ENCODE measurements at regions not wholly inside any gene's neighbourhood (a gene's known extent, or its start where the extent isn't known, plus 50 kb on each side); places are given as distances from the start of the nearest gene placed in this dataset.

GRCh38 chr7:11244149-11244548, 270.5 kb downstream of the PHF14 start:
- H3K79me2 ChIP-seq (ENCODE audit: control insufficient read depth, insufficient read depth, low read length, unreplicated experiment), result no peaks in the 10 kb centered on the region
- no peaks in the 10 kb centered on the region for H3K4me1 ChIP-seq (ENCODE audit: control insufficient read depth, insufficient read depth, low read length, unreplicated experiment)
- no peaks in the 10 kb centered on the region for H3K27me3 ChIP-seq (ENCODE audit: insufficient read depth, low read length)
- H2AFZ ChIP-seq (ENCODE audit: low read length, unreplicated experiment), result no peak overlapping the region
- no peaks in the 10 kb centered on the region for H3K36me3 ChIP-seq (ENCODE audit: insufficient read depth, low read length)
- H3K4me3 ChIP-seq (ENCODE audit: low read depth, low read length), result no peak overlapping the region
- no peak overlapping the region for H3K27ac ChIP-seq (ENCODE audit: low read depth, low read length)

DNA sequence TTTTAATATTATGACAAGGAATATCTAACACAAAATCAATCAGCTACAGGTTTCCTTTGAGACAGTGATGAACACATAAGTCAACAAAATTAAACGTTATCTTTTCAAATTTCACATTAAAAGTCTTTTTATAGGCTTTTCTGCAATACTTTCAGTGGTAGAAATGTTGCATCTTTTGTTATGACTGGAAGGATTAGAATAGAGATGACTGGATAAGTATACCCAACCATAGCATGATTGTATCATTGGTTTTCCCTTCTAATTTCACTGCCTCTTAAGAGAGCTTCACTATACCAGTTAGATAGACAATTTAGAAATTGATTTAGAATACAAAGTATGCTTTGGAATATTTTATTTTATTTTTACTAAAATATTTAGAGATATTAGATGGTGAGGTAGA, 273.9 kb downstream of the PHF14 start:
- Histone ChIP-seq H3K27ac (ENCODE audit: low read depth, low read length) (no peak overlapping the region), H3K27me3 (ENCODE audit: insufficient read depth, low read length) (no peaks in the 10 kb centered on the region), H3K4me1 (ENCODE audit: control insufficient read depth, insufficient read depth, low read length, unreplicated experiment) (no peaks in the 10 kb centered on the region), H3K36me3 (ENCODE audit: insufficient read depth, low read length) (no peaks in the 10 kb centered on the region), H3K79me2 (ENCODE audit: control insufficient read depth, insufficient read depth, low read length, unreplicated experiment) (no peaks in the 10 kb centered on the region), H2AFZ (ENCODE audit: low read length, unreplicated experiment) (no peak overlapping the region), H3K4me3 (ENCODE audit: low read depth, low read length) (no peak overlapping the region)

DNA sequence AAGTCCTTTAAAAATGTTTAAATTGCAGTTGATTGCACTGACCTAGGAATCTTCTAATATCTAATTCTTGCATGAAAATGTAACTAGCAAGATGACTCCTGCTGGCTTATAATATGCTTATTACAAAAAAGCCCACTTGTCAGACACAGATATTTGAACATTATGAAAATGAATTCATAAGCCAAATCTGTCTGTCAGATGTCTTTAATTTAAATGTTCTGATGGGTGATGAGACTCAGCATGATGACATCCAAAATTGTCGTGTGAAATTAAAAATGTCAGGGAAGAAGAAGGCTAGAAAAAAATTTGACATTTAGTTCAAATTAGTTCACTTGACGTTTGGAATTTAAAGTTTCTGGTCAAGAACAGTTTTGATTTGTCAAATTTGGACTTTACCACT, 277.8 kb downstream of the PHF14 start:
- H3K27ac ChIP-seq (ENCODE audit: low read depth, low read length), result no peak overlapping the region
- H3K4me1 ChIP-seq (ENCODE audit: control insufficient read depth, insufficient read depth, low read length, unreplicated experiment), result peaks cover 4% of the 10 kb centered on the region
- no peak overlapping the region for H2AFZ ChIP-seq (ENCODE audit: low read length, unreplicated experiment)
- no peaks in the 10 kb centered on the region for H3K36me3 ChIP-seq (ENCODE audit: insufficient read depth, low read length)
- no peaks in the 10 kb centered on the region for H3K27me3 ChIP-seq (ENCODE audit: insufficient read depth, low read length)
- no peak overlapping the region for H3K4me3 ChIP-seq (ENCODE audit: low read depth, low read length)
- no peaks in the 10 kb centered on the region for H3K79me2 ChIP-seq (ENCODE audit: control insufficient read depth, insufficient read depth, low read length, unreplicated experiment)

- no peak overlapping the region for H3K4me3 ChIP-seq (ENCODE audit: low read depth, low read length)
- 0 out of 2 replicates have a peak, but pooled peaks cover 3% of the 10 kb centered on the region for H3K27me3 ChIP-seq (ENCODE audit: insufficient read depth, low read length)
- no peak overlapping the region for H3K27ac ChIP-seq (ENCODE audit: low read depth, low read length)
- H3K79me2 ChIP-seq (ENCODE audit: control insufficient read depth, insufficient read depth, low read length, unreplicated experiment), result no peaks in the 10 kb centered on the region
- no peak overlapping the region for H2AFZ ChIP-seq (ENCODE audit: low read length, unreplicated experiment)
- peaks cover 4% of the 10 kb centered on the region for H3K4me1 ChIP-seq (ENCODE audit: control insufficient read depth, insufficient read depth, low read length, unreplicated experiment)
- H3K36me3 ChIP-seq (ENCODE audit: insufficient read depth, low read length), result no peaks in the 10 kb centered on the region
These were observed 278.4 kb downstream of the PHF14 start for GRCh38 chr7:11252011-11252607.

GRCh38 chr7:11252705-11253272, 279.1 kb downstream of the PHF14 start:
- Histone ChIP-seq H3K4me1 (ENCODE audit: control insufficient read depth, insufficient read depth, low read length, unreplicated experiment) (peaks cover 4% of the 10 kb centered on the region), H3K4me3 (ENCODE audit: low read depth, low read length) (no peak overlapping the region), H3K27ac (ENCODE audit: low read depth, low read length) (no peak overlapping the region)

GRCh38 chr7:11256501-11256900, 282.8 kb downstream of the PHF14 start:
- Histone ChIP-seq H3K79me2 (ENCODE audit: control insufficient read depth, insufficient read depth, low read length, unreplicated experiment) (no peaks in the 10 kb centered on the region), H3K4me3 (ENCODE audit: low read depth, low read length) (no peak overlapping the region), H2AFZ (ENCODE audit: low read length, unreplicated experiment) (no peak overlapping the region), H3K4me1 (ENCODE audit: control insufficient read depth, insufficient read depth, low read length, unreplicated experiment) (peaks cover 4% of the 10 kb centered on the region), H3K27me3 (ENCODE audit: insufficient read depth, low read length) (peaks cover 7% of the 10 kb centered on the region; the same call in 1 of the 2 replicates), H3K36me3 (ENCODE audit: insufficient read depth, low read length) (no peaks in the 10 kb centered on the region), H3K27ac (ENCODE audit: low read depth, low read length) (no peak overlapping the region)

More at GRCh38 chr7:11252705-11253272, 279.1 kb downstream of the PHF14 start:
- no peaks in the 10 kb centered on the region for H3K79me2 ChIP-seq (ENCODE audit: control insufficient read depth, insufficient read depth, low read length, unreplicated experiment)
- H3K36me3 ChIP-seq (ENCODE audit: insufficient read depth, low read length), result no peaks in the 10 kb centered on the region
- H2AFZ ChIP-seq (ENCODE audit: low read length, unreplicated experiment), result no peak overlapping the region
- peaks cover 3% of the 10 kb centered on the region; the same call in 1 of the 2 replicates for H3K27me3 ChIP-seq (ENCODE audit: insufficient read depth, low read length)

- no peaks in the 10 kb centered on the region for H3K4me1 ChIP-seq (ENCODE audit: control insufficient read depth, insufficient read depth, low read length, unreplicated experiment)
- H3K79me2 ChIP-seq (ENCODE audit: control insufficient read depth, insufficient read depth, low read length, unreplicated experiment), result no peaks in the 10 kb centered on the region
These were observed 287.8 kb downstream of the PHF14 start for GRCh38 chr7:11261470-11261869.

GRCh38 chr7:11266101-11266500, 292.4 kb downstream of the PHF14 start:
- H3K27ac ChIP-seq (ENCODE audit: low read depth, low read length), result no peak overlapping the region
- H3K4me3 ChIP-seq (ENCODE audit: low read depth, low read length), result no peak overlapping the region
- H3K36me3 ChIP-seq (ENCODE audit: insufficient read depth, low read length), result no peaks in the 10 kb centered on the region
- H3K79me2 ChIP-seq (ENCODE audit: control insufficient read depth, insufficient read depth, low read length, unreplicated experiment), result no peaks in the 10 kb centered on the region
- H3K27me3 ChIP-seq (ENCODE audit: insufficient read depth, low read length), result no peaks in the 10 kb centered on the region
- no peaks in the 10 kb centered on the region for H3K4me1 ChIP-seq (ENCODE audit: control insufficient read depth, insufficient read depth, low read length, unreplicated experiment)
- no peak overlapping the region for H2AFZ ChIP-seq (ENCODE audit: low read length, unreplicated experiment)

More at GRCh38 chr7:11261470-11261869, 287.8 kb downstream of the PHF14 start:
- H3K27me3 ChIP-seq (ENCODE audit: insufficient read depth, low read length), result peaks cover 7% of the 10 kb centered on the region; the same call in 1 of the 2 replicates
- no peaks in the 10 kb centered on the region for H3K36me3 ChIP-seq (ENCODE audit: insufficient read depth, low read length)
- H2AFZ ChIP-seq (ENCODE audit: low read length, unreplicated experiment), result no peak overlapping the region
- H3K4me3 ChIP-seq (ENCODE audit: low read depth, low read length), result no peak overlapping the region
- H3K27ac ChIP-seq (ENCODE audit: low read depth, low read length), result no peak overlapping the region

DNA sequence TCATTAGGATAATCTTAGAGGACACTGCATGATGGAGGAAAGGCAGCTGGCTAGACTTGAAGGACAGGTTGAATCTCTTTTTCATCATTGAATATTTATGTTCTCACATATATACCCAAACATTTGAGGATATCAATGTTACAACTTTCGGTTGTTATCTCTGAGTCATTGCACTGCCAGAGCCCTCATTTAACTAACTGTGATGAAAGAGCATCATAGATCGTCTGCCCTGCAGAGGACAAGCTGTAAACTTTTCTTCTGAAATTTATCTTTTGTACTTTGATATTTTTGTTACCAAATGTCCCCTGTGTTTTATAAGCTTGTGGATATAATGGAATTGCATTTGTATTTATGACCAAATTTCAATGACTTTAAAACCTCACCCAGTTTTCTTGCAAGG, 298.7 kb downstream of the PHF14 start:
- H3K36me3 ChIP-seq (ENCODE audit: insufficient read depth, low read length), result no peaks in the 10 kb centered on the region
- no peaks in the 10 kb centered on the region for H3K4me1 ChIP-seq (ENCODE audit: control insufficient read depth, insufficient read depth, low read length, unreplicated experiment)
- H3K27me3 ChIP-seq (ENCODE audit: insufficient read depth, low read length), result peaks cover 11% of the 10 kb centered on the region; the same call in 1 of the 2 replicates
- no peaks in the 10 kb centered on the region for H3K79me2 ChIP-seq (ENCODE audit: control insufficient read depth, insufficient read depth, low read length, unreplicated experiment)
- H3K27ac ChIP-seq (ENCODE audit: low read depth, low read length), result no peak overlapping the region
- no peak overlapping the region for H3K4me3 ChIP-seq (ENCODE audit: low read depth, low read length)
- H2AFZ ChIP-seq (ENCODE audit: low read length, unreplicated experiment), result no peak overlapping the region

DNA sequence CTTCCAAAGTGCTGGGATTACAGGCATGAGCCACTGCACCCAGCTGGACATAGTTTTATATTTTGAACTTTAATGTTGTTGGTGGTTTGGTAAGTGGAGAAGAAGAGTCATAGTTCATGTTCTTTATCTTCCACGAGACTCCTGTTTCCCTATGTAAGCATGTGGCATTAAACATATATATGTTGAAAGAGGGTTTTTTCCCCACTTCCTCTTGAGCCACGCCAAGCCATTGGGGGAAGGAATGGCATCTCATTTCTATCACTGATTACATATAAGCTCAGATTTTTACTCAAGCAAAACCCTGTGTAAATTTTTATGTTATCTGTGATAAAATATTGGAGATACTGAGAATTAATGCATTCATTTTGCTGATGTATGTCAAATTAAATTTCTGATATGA, 300.4 kb downstream of the PHF14 start:
- H3K4me1 ChIP-seq (ENCODE audit: control insufficient read depth, insufficient read depth, low read length, unreplicated experiment), result no peaks in the 10 kb centered on the region
- H3K4me3 ChIP-seq (ENCODE audit: low read depth, low read length), result no peak overlapping the region
- no peaks in the 10 kb centered on the region for H3K36me3 ChIP-seq (ENCODE audit: insufficient read depth, low read length)
- H3K27ac ChIP-seq (ENCODE audit: low read depth, low read length), result no peak overlapping the region
- no peaks in the 10 kb centered on the region for H3K79me2 ChIP-seq (ENCODE audit: control insufficient read depth, insufficient read depth, low read length, unreplicated experiment)
- peaks cover 11% of the 10 kb centered on the region; the same call in 1 of the 2 replicates for H3K27me3 ChIP-seq (ENCODE audit: insufficient read depth, low read length)
- no peak overlapping the region for H2AFZ ChIP-seq (ENCODE audit: low read length, unreplicated experiment)

DNA sequence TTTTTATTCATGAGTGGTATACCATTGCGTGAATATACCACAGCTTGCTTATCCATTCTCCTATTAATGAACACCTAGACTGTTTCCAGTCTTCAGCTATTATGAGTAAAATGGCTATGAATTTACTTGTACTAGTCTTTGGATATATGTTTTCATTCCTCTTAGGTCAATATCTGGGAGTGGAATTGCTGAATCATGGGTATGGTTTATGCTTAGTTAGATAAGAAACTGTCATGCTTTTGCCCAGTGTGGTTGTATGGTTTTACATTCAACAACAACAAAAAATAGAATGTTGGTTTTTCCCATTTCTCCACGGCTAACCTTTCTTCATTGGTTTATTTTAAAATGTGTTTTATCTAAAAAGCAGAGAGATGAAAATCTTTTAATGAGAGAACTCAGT, 308.3 kb downstream of the PHF14 start:
- no peaks in the 10 kb centered on the region for H3K79me2 ChIP-seq (ENCODE audit: control insufficient read depth, insufficient read depth, low read length, unreplicated experiment)
- no peak overlapping the region for H3K27ac ChIP-seq (ENCODE audit: low read depth, low read length)

More for the DNA sequence above, 308.3 kb downstream of the PHF14 start:
- Histone ChIP-seq H3K27me3 (ENCODE audit: insufficient read depth, low read length) (no peaks in the 10 kb centered on the region), H3K4me1 (ENCODE audit: control insufficient read depth, insufficient read depth, low read length, unreplicated experiment) (no peaks in the 10 kb centered on the region), H3K36me3 (ENCODE audit: insufficient read depth, low read length) (no peaks in the 10 kb centered on the region), H3K4me3 (ENCODE audit: low read depth, low read length) (no peak overlapping the region), H2AFZ (ENCODE audit: low read length, unreplicated experiment) (no peak overlapping the region)

All from ACC112 (cell line).